GM12873 (cell line): ENCODE measurements at regions not wholly inside any gene's neighbourhood (a gene's known extent, or its start where the extent isn't known, plus 50 kb on each side); places are given as distances from the start of the nearest gene placed in this dataset.

Experiments
- CTCF ChIP-seq: IDR thresholded peaks from 2 replicates; pipeline ENCODE4 v1.5.1; 2012; ENCODE audit warnings: low read depth, mild to moderate bottlenecking, moderate library complexity, low read length, control low read depth; ENCODE audit not compliant: insufficient read depth; ENCODE audit errors: missing control alignments

- no peak for TF ChIP-seq CTCF
These were observed 894.2 kb upstream of the PTPRD start for GRCh38 chr9:11506980-11507379.

DNA sequence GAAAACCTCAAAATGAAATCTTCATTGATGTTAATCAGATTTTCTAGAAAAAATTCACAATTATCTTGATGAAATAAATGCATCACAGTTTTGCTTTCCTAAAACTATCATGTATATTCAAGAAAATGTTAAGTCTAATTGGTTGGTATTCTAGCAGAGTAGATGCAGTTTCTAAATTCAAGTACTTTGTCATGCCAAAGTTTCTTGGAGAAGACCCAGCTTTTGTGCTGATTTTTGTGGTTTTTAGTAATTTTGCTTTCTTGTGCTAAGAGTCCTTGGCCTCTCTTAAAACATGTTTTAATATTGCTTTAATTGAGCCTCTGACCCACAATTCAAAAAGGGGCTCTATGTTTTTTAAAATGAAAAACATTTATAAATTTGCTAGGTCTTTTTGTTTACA, 924.8 kb upstream of the PTPRD start:
- TF ChIP-seq CTCF = no peak

GRCh38 chr9:11542781-11543180, 930.0 kb upstream of the PTPRD start:
- TF ChIP-seq CTCF = no peak

DNA sequence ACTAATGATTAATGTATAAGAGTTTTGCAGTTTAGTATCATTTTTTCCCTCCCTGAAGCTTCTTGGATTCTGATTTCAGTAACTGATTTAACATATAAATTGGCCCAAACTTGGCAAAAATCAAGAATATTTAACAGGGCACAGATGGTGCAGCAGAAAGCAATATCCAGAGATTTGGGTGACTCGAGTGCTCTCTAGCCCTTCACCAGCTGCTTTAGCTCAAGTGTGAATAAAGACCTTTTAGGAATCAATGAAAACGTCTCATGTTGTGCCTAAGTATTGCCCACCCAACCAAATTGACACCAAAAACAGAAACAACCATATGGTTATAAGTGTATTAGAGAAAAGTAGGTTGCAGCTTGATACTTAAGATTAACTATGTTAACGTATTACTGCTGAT, 933.4 kb upstream of the PTPRD start:
- no peak for TF ChIP-seq CTCF

GRCh38 chr9:11549311-11549794, 936.6 kb upstream of the PTPRD start:
- no peak for TF ChIP-seq CTCF

DNA sequence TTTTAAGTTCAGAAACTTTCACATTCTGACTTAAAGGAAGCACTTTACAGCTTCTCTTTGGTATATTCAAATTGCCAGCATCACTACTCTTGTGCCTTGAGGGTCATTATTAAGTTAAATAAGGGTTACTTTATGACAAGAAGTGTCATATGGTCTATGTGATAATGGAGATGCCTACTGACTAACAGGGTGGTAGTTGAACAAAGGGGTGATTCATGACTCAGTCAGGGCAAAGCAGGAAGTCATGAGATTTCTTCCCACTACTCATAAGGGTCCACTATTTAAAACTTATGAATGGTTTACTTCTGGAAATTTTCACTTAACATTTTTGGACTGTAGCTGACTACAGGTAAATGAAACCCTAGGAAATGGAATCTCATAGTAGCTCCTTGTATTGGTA, 938.3 kb upstream of the PTPRD start:
- TF ChIP-seq CTCF = no peak

- no peak for TF ChIP-seq CTCF
These were observed 945.2 kb upstream of the PTPRD start for GRCh38 chr9:11558043-11558442.
